Fibroblast of the aortic adventitia (primary cell): ENCODE measurements at regions not wholly inside any gene's neighbourhood (a gene's known extent, or its start where the extent isn't known, plus 50 kb on each side); places are given as distances from the start of the nearest gene placed in this dataset.

Experiments used
- DNase-seq: peaks from one replicate; pipeline ENCODE4 v3.0.0-alpha.2; 2010; ENCODE audit warnings: low read depth
- H3K4me3 ChIP-seq: 2 replicates; pipeline ENCODE4 v1.5.1; 2011; ENCODE audit warnings: low read depth, mild to moderate bottlenecking, control low read depth, low read length, moderate library complexity
- CTCF ChIP-seq: IDR thresholded peaks from 2 replicates; pipeline ENCODE4 v1.5.1; 2011; ENCODE audit warnings: mild to moderate bottlenecking, low read length, control low read depth, inconsistent platforms; ENCODE audit not compliant: insufficient read depth

- no peak for TF ChIP-seq CTCF
- H3K4me3 ChIP-seq = no peak overlapping the region
- no peak for DNase-seq
These were observed 178.9 kb downstream of the ACER2 start for GRCh38 chr9:19587678-19588077.

GRCh38 chr9:19583890-19584289 lies 175.1 kb downstream of the ACER2 start:
- TF ChIP-seq CTCF = no peak
- DNase-seq = no peak
- no peak overlapping the region for H3K4me3 ChIP-seq

- no peak for DNase-seq
- no peak overlapping the region for H3K4me3 ChIP-seq
- TF ChIP-seq CTCF = no peak
These were observed 168.6 kb downstream of the ACER2 start for GRCh38 chr9:19577411-19577810.

- no peak overlapping the region for H3K4me3 ChIP-seq
- DNase-seq = no peak
- no peak for TF ChIP-seq CTCF
These were observed 160.1 kb downstream of the ACER2 start for GRCh38 chr9:19568946-19569345.

- TF ChIP-seq CTCF = no peak
- no peak for DNase-seq
- no peak overlapping the region for H3K4me3 ChIP-seq
These were observed 155.7 kb downstream of the ACER2 start for GRCh38 chr9:19564396-19565061.

- H3K4me3 ChIP-seq = no peak overlapping the region
- DNase-seq = no peak
- TF ChIP-seq CTCF = no peak
These were observed 146.4 kb downstream of the ACER2 start for GRCh38 chr9:19555214-19555613.

- H3K4me3 ChIP-seq = no peak overlapping the region
- DNase-seq = no peak
- TF ChIP-seq CTCF = no peak
These were observed 145.7 kb downstream of the ACER2 start for GRCh38 chr9:19554529-19554928.
